GM23338 (cell line): ENCODE measurements at regions not wholly inside any gene's neighbourhood (a gene's known extent, or its start where the extent isn't known, plus 50 kb on each side); places are given as distances from the start of the nearest gene placed in this dataset.

Experiments
- ATAC-seq: fragments of 200-7000 bp; cut with Tn5 transposase; 3 replicates; pipeline ENCODE4 v1.9.1; 2020
- DNase-seq: peaks from one replicate; pipeline ENCODE4 v3.0.0-alpha.2; 2015; ENCODE audit warnings: low spot score
- H2AFZ ChIP-seq: fragments of 200-600 bp; sonication (generic); 2 replicates; pipeline ENCODE4 v1.8.0; 2016; ENCODE audit warnings: antibody characterized with exemption, mild to moderate bottlenecking, moderate library complexity
- H3F3A ChIP-seq: fragments of 200-600 bp; sonication (generic); replicated peaks from 2 replicates; pipeline ENCODE4 v1.8.0; 2017; ENCODE audit warnings: antibody characterized with exemption, mixed run types, low read depth
- H3K27ac ChIP-seq: fragments of 200-600 bp; sonication (generic); 2 replicates; pipeline ENCODE4 v1.6.1; 2016; ENCODE audit warnings: low read depth
- H3K27me3 ChIP-seq: fragments of 200-600 bp; sonication (generic); 2 replicates; pipeline ENCODE4 v1.8.0; 2016; ENCODE audit warnings: mild to moderate bottlenecking, mixed run types, moderate library complexity; ENCODE audit not compliant: insufficient read depth
- H3K36me3 ChIP-seq: fragments of 200-600 bp; sonication (generic); 2 replicates; pipeline ENCODE4 v1.8.0; 2016; ENCODE audit warnings: mild to moderate bottlenecking; ENCODE audit not compliant: insufficient read depth
- H3K4me1 ChIP-seq: fragments of 200-600 bp; sonication (generic); 2 replicates; pipeline ENCODE4 v1.8.0; 2016; ENCODE audit warnings: mild to moderate bottlenecking, moderate library complexity; ENCODE audit not compliant: insufficient read depth
- H3K4me2 ChIP-seq: fragments of 200-600 bp; sonication (generic); 2 replicates; pipeline ENCODE4 v1.7.1; 2017; ENCODE audit warnings: mixed run types
- H3K4me3 ChIP-seq: fragments of 200-600 bp; sonication (generic); 2 replicates; pipeline ENCODE4 v1.6.1; 2016; ENCODE audit warnings: mixed run types
- H3K79me2 ChIP-seq: fragments of 200-600 bp; sonication (generic); replicated peaks from 2 replicates; pipeline ENCODE4 v1.8.0; 2017; ENCODE audit warnings: mild to moderate bottlenecking; ENCODE audit not compliant: insufficient read depth
- H3K9me2 ChIP-seq: fragments of 200-600 bp; sonication (generic); 2 replicates; pipeline ENCODE4 v1.8.0; 2017; ENCODE audit not compliant: insufficient read depth
- H4K20me1 ChIP-seq: fragments of 200-600 bp; sonication (generic); replicated peaks from 2 replicates; pipeline ENCODE4 v1.8.0; 2017; ENCODE audit warnings: mild to moderate bottlenecking; ENCODE audit not compliant: insufficient read depth
- H3K27ac Mint-ChIP-seq: 2 replicates; pipeline ENCODE4 v1.8.0; 2020; ENCODE audit warnings: inconsistent platforms, mild to moderate bottlenecking, moderate library complexity, mixed read lengths
- H3K27me3 Mint-ChIP-seq: 3 replicates; pipeline ENCODE4 v1.8.0; 2022; ENCODE audit warnings: low read depth, mild to moderate bottlenecking, moderate library complexity, mixed read lengths, inconsistent platforms; ENCODE audit not compliant: insufficient read depth, poor library complexity
- H3K36me3 Mint-ChIP-seq: 3 replicates; pipeline ENCODE4 v1.8.0; 2021; ENCODE audit warnings: low read depth, mild to moderate bottlenecking, inconsistent platforms, moderate library complexity, mixed read lengths
- H3K4me1 Mint-ChIP-seq: 3 replicates; pipeline ENCODE4 v1.8.0; 2020; ENCODE audit warnings: mild to moderate bottlenecking, inconsistent platforms, mixed read lengths
- H3K4me3 Mint-ChIP-seq: 3 replicates; pipeline ENCODE4 v1.8.0; 2021; ENCODE audit warnings: moderate library complexity, mild to moderate bottlenecking, inconsistent platforms, mixed read lengths
- H3K9me3 Mint-ChIP-seq: 3 replicates; pipeline ENCODE4 v1.8.0; 2020; ENCODE audit warnings: moderate library complexity, mild to moderate bottlenecking, inconsistent platforms, mixed read lengths
- CTCF ChIP-seq, 2 experiments: fragments of 200-600 bp in 1 of 2; sonication (generic) in 1 of 2; conservative IDR thresholded peaks; 2 replicates each; pipeline versions ENCODE4 v1.5.1 to v1.6.1; 2016 to 2017; ENCODE audit warnings: antibody characterized with exemption in 2 of 2, low read depth in 2 of 2, mild to moderate bottlenecking in 2 of 2, moderate library complexity in 1 of 2
- EZH2 ChIP-seq: fragments of 200-600 bp; sonication (generic); IDR thresholded peaks from one replicate; pipeline ENCODE4 v1.8.0; 2017; ENCODE audit warnings: antibody characterized with exemption, mild to moderate bottlenecking, low read depth; ENCODE audit not compliant: unreplicated experiment
- NANOG ChIP-seq: IDR thresholded peaks from 2 replicates; pipeline ENCODE4 v1.6.1; 2016; ENCODE audit warnings: antibody characterized with exemption, borderline replicate concordance
- POLR2AphosphoS5 ChIP-seq: IDR thresholded peaks from 2 replicates; pipeline ENCODE4 v1.6.1; 2016; ENCODE audit warnings: antibody characterized with exemption, low read depth
- REST ChIP-seq: IDR thresholded peaks from one replicate; pipeline ENCODE4 v1.6.1; 2018; ENCODE audit warnings: antibody characterized with exemption; ENCODE audit not compliant: unreplicated experiment
- STAT1 ChIP-seq: IDR thresholded peaks from one replicate; pipeline ENCODE4 v1.6.1; 2016; ENCODE audit warnings: antibody characterized with exemption; ENCODE audit not compliant: unreplicated experiment
- ZNF114 ChIP-seq: fragments of 250-450 bp; sonication (Bioruptor Pico); IDR thresholded peaks from 2 replicates; pipeline ENCODE4 v1.5.0; 2020; ENCODE audit warnings: mild to moderate bottlenecking, moderate library complexity
- ZNF331 ChIP-seq: fragments of 250-450 bp; sonication (Bioruptor Pico); IDR thresholded peaks from 2 replicates; pipeline ENCODE4 v1.5.0; 2020; ENCODE audit warnings: low read depth, mild to moderate bottlenecking, moderate library complexity
- ZNF462 ChIP-seq: fragments of 250-450 bp; sonication (Bioruptor Pico); IDR thresholded peaks from 2 replicates; pipeline ENCODE4 v1.5.0; 2020; ENCODE audit warnings: mild to moderate bottlenecking, moderate library complexity

- H3K4me1 Mint-ChIP-seq = no peaks in the 10 kb centered on the region; the same call in 1 of the 3 replicates
- Histone ChIP-seq H3K4me2 (no peak overlapping the region), H3K27me3 (no peaks in the 10 kb centered on the region), H3K4me3 (no peak overlapping the region), H3K27ac (no peak overlapping the region), H3K79me2 (no peaks in the 10 kb centered on the region), H3K4me1 (peaks cover 6% of the 10 kb centered on the region; the same call in 1 of the 2 replicates), H4K20me1 (no peaks in the 10 kb centered on the region), H2AFZ (no peak overlapping the region), H3K36me3 (no peaks in the 10 kb centered on the region), H3K9me2 (no peaks in the 10 kb centered on the region; the same call in 1 of the 2 replicates), H3F3A (no peaks in the 10 kb centered on the region)
- no peak overlapping the region for H3K4me3 Mint-ChIP-seq
- H3K9me3 Mint-ChIP-seq = no peaks in the 10 kb centered on the region; the same call in 2 of the 3 replicates
- DNase-seq (no peak), ATAC-seq (no peak)
- H3K36me3 Mint-ChIP-seq = no peaks in the 10 kb centered on the region
- no peak overlapping the region for H3K27ac Mint-ChIP-seq
- TF ChIP-seq STAT1 = no peak
- TF ChIP-seq ZNF331 (CRISPR knock-in tag) = no peak
- no peak for TF ChIP-seq EZH2
- TF ChIP-seq CTCF (conservative IDR thresholded peaks at IDR 0.05; ENCODE audit: low read depth in 2 of 2) = no peak
- no peak for TF ChIP-seq ZNF114 (CRISPR knock-in tag)
- H3K27me3 Mint-ChIP-seq = peaks cover 6% of the 10 kb centered on the region
Observed at GRCh38 chr20:40953856-40954255, 74.8 kb upstream of the TOP1 start.

- Mint-ChIP-seq H3K27ac (no peak overlapping the region), H3K4me3 (no peak overlapping the region), H3K9me3 (no peaks in the 10 kb centered on the region; the same call in 2 of the 3 replicates), H3K36me3 (no peaks in the 10 kb centered on the region), H3K4me1 (no peaks in the 10 kb centered on the region; the same call in 1 of the 3 replicates), H3K27me3 (peaks cover 5% of the 10 kb centered on the region)
- Histone ChIP-seq H3K79me2 (no peaks in the 10 kb centered on the region), H4K20me1 (no peaks in the 10 kb centered on the region), H3K27ac (no peak overlapping the region), H3K27me3 (no peaks in the 10 kb centered on the region), H3F3A (no peaks in the 10 kb centered on the region), H2AFZ (no peak overlapping the region), H3K9me2 (no peaks in the 10 kb centered on the region; the same call in 1 of the 2 replicates), H3K4me1 (peaks cover 6% of the 10 kb centered on the region; the same call in 1 of the 2 replicates), H3K4me2 (no peak overlapping the region), H3K4me3 (no peak overlapping the region), H3K36me3 (no peaks in the 10 kb centered on the region)
- DNase-seq (no peak), ATAC-seq (no peak)
- TF ChIP-seq ZNF331 (CRISPR knock-in tag) (no peak), NANOG (no peak), EZH2 (no peak), POLR2AphosphoS5 (no peak), ZNF114 (CRISPR knock-in tag) (no peak), ZNF462 (no peak), STAT1 (no peak), REST (no peak)
Observed at GRCh38 chr20:40954521-40955165, 74.0 kb upstream of the TOP1 start.
